ENCODE measurements at regions not wholly inside any gene's neighbourhood (a gene's known extent, or its start where the extent isn't known, plus 50 kb on each side); places are given as distances from the start of the nearest gene placed in this dataset.

- TF ChIP-seq REST (IDR thresholded peaks at IDR 0.05; ENCODE audit: insufficient read depth in 1 of 2, low read depth in 2 of 2, low read length in 2 of 2): no peak
- no peak for TF ChIP-seq FOXP2 (optimal IDR thresholded peaks at IDR 0.05; ENCODE audit: borderline replicate concordance, extremely low read depth, extremely low read length, insufficient read depth)
- TF ChIP-seq TAF1 (IDR thresholded peaks at IDR 0.05; ENCODE audit: borderline replicate concordance, insufficient read depth, low read length): no peak
- no peak for TF ChIP-seq POLR2AphosphoS5 (IDR thresholded peaks at IDR 0.05; ENCODE audit: low read depth, low read length)
- TF ChIP-seq SIN3A (IDR thresholded peaks at IDR 0.05; ENCODE audit: borderline replicate concordance, insufficient read depth, low read length): no peak
Measured at GRCh38 chr7:81161451-81162075, 242.7 kb upstream of the SEMA3C start.

- no peak for TF ChIP-seq SIN3A (IDR thresholded peaks at IDR 0.05; ENCODE audit: borderline replicate concordance, insufficient read depth, low read length)
- no peak for TF ChIP-seq REST (IDR thresholded peaks at IDR 0.05; ENCODE audit: insufficient read depth in 1 of 2, low read depth in 2 of 2, low read length in 2 of 2)
- no peak for TF ChIP-seq FOXP2 (optimal IDR thresholded peaks at IDR 0.05; ENCODE audit: borderline replicate concordance, extremely low read depth, extremely low read length, insufficient read depth)
- no peak for TF ChIP-seq TAF1 (IDR thresholded peaks at IDR 0.05; ENCODE audit: borderline replicate concordance, insufficient read depth, low read length)
- no peak for TF ChIP-seq POLR2AphosphoS5 (IDR thresholded peaks at IDR 0.05; ENCODE audit: low read depth, low read length)
Measured at GRCh38 chr7:81159402-81159801, 240.6 kb upstream of the SEMA3C start.

GRCh38 chr7:81158189-81158588, 239.3 kb upstream of the SEMA3C start:
- TF ChIP-seq SIN3A (IDR thresholded peaks at IDR 0.05; ENCODE audit: borderline replicate concordance, insufficient read depth, low read length): no peak

GRCh38 chr7:81155654-81156373, 237.0 kb upstream of the SEMA3C start:
- no peak for TF ChIP-seq TAF1 (IDR thresholded peaks at IDR 0.05; ENCODE audit: borderline replicate concordance, insufficient read depth, low read length)
- TF ChIP-seq REST (IDR thresholded peaks at IDR 0.05; ENCODE audit: insufficient read depth in 1 of 2, low read depth in 2 of 2, low read length in 2 of 2): no peak
- TF ChIP-seq POLR2AphosphoS5 (IDR thresholded peaks at IDR 0.05; ENCODE audit: low read depth, low read length): no peak
- TF ChIP-seq FOXP2 (optimal IDR thresholded peaks at IDR 0.05; ENCODE audit: borderline replicate concordance, extremely low read depth, extremely low read length, insufficient read depth): no peak
- TF ChIP-seq SIN3A (IDR thresholded peaks at IDR 0.05; ENCODE audit: borderline replicate concordance, insufficient read depth, low read length): no peak

GRCh38 chr7:81154565-81154964, 235.7 kb upstream of the SEMA3C start:
- no peak for TF ChIP-seq FOXP2 (optimal IDR thresholded peaks at IDR 0.05; ENCODE audit: borderline replicate concordance, extremely low read depth, extremely low read length, insufficient read depth)
- no peak for TF ChIP-seq POLR2AphosphoS5 (IDR thresholded peaks at IDR 0.05; ENCODE audit: low read depth, low read length)
- TF ChIP-seq REST (IDR thresholded peaks at IDR 0.05; ENCODE audit: insufficient read depth in 1 of 2, low read depth in 2 of 2, low read length in 2 of 2): no peak
- TF ChIP-seq SIN3A (IDR thresholded peaks at IDR 0.05; ENCODE audit: borderline replicate concordance, insufficient read depth, low read length): no peak
- TF ChIP-seq TAF1 (IDR thresholded peaks at IDR 0.05; ENCODE audit: borderline replicate concordance, insufficient read depth, low read length): no peak

All from PFSK-1 (cell line).